ENCODE measurements at regions not wholly inside any gene's neighbourhood (a gene's known extent, or its start where the extent isn't known, plus 50 kb on each side); places are given as distances from the start of the nearest gene placed in this dataset.
"Not testable (repeated sequence)": the region's sequence is repeated elsewhere in the genome, so short reads cannot be mapped to it uniquely, and the experiment has no call there.

DNA sequence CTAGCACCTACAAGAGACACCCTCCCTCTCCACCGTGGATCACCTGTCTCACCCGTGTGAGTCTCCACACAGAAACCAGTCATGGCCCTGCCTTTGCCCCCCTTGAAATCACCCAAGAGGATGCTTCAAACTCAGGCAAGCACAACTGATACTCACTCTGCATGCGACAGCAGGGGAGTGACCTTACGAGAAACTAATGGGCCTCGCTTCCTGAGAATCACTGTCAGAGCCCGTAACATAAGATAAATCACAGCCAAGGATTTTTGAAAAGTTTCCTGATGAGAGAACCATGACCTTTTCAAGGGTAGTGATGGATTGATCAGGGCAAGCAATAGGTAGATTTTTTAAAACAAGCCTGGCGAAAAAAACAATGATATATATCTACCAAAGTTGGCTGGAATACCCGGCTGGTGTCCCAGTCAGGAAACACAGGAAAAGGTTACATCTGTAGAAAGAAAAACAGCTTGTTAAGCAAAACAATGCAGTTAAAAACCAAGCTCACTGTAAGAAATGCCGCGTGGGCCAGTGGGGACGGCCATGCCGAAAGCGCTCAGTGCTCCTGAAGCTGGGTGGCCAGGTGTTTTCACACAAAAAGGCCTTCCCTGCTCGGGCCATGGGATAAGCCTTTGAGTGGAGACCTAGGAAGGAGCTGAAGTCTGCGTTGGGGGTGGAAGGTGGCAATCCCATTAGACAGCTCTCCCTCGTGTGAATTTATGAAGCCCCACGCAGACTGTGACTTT, 388.6 kb upstream of the FRG1 start:
- DNase-seq: not testable (repeated sequence)

DNA sequence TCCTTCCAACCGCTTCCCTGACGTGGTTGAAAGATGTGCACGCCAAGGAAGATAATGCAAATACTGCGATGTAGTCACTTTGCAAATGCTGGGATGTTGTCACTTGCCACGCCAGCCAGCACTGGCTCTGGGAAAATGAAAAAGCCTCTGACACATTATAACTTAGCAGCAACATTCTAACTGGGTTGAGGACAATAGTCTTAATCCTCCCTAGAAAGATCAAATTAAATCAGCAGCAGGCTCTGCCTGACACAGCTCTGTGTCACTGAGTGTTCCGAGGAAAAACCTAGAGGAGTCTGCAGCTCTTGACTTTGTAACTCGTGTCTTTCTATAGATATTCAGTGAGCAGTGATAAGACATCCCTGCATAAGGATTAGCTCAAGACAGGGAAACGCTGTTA, 380.1 kb upstream of the FRG1 start:
- DNase-seq: not testable (repeated sequence)

DNA sequence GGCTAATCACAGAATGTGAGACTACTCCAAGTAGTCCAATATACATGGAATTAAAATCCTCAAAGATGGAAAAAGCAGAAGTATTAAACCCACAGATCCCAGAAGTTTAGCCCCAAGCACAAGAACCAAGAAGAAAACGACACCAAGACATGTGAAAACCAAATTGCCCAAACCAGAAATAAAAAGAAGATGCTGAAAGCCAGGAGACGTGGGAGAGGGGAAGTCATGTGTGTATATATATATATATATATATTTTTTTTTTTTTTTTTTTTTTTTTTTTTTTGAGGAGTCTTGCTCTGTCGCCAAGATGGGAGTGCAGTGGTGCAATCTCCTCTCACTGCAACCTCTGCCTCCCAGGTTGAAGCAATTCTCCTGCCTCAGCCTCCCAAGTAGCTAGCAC, 376.9 kb upstream of the FRG1 start:
- DNase-seq: not testable (repeated sequence)

DNA sequence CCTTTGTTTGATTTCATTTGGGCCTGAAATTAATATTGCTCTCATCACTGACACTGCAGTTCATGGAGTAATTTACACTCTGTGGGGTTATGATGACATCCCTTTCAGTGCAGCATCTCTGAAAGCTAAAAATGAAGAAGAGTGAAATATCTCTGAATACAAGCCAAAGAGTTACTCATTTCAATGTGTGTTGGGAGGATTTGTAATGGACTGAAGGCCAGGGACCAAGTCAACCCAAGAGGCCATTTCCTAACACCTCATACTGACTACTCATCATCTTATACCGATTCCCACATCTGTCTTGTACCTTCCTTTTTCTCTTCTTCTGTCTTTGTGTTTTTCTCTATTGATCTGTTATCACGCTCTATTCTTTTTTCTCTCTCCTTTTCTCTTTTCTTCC, 374.4 kb upstream of the FRG1 start:
- DNase-seq: peak; percentile 22

DNA sequence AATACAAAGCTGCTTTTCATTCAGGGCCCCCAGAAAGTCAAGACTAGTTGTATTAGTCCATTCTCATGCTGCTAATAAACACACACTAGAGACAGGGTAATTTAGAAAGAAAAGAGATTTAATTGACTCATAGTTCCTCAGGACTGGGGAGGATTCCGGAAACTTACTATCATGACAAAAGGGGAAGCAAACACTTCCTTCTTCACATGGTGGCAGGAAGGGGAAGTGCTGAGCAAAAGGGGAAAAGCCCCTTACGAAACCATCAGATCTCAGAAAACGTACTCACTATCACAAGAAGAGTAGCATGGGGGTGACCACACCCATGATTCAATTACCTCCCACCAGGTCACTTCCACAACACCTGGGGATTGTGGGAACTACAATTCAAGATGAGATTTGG, 373.8 kb upstream of the FRG1 start:
- peak; percentile 60 for DNase-seq

DNA sequence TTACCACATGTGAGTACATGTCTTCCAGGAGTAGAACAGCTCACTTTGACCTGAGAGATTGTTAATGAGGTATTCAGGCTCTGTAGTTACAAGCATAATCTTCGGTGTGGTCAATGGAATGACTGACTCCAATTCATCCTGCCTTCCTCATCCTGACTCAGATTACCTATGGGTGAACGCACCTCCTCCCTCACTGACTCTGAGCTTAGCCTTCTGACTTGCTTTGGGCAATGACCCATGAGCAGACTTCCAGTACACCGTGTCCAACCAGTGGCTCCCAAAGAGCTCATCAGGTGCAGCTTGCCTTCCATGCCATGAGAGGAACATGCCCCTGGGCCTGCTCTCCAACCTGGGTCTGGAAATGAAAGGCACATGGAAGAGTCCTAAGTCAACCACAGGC, 361.0 kb upstream of the FRG1 start:
- DNase-seq: not testable (repeated sequence)

DNA sequence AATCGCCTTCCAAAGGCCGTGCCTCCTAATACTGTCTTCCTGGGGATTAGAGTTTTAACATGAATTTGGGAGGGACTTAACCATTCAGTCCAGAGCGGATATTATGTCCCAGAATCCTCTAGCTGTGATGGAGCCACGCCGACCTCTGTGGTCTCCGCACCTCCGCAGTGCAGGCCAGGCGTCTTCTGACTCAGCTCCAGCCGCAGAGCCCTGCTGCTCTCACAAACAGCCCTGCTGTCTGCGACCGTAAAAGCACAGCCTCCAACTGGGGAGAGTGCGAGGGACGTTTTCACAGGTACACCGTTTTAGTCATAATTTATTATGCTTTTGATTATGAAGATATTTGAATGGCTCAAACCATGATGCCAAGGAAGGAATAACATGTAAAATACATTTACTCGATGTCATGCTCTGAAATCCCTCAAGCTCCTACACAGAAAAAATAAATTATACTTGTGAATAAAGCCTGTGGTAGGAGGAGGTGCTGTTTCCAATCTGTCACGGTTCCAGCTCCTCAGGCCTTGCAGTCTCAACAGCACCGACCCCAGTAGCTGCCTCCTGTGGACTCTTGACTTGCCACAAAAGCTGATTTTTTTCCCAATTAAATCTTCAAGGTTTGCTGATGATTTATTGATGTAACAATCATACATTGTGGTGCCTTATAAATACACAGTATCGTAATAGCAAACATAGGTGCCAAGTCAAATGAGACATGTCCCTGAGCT, 353.6 kb upstream of the FRG1 start:
- not testable (repeated sequence) for DNase-seq

DNA sequence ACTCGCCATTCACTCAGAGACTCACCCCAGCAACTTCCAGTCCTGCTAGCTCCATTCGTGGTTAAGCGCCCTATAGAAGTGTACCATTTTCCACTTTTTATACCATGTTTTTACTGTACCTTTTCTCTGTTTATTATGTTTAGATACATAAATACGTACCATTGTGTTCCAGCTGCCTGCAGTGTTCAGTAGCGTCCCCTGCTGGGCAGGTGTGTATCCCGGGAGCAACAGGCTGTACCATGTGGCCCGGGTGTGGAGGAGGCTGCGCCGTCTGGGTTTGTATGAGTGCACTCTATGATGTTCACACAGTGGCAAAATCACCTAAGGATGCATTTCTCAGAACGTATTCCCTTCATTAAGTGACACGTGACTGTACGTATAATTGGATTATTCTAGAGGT, 351.5 kb upstream of the FRG1 start:
- DNase-seq: not testable (repeated sequence)

DNA sequence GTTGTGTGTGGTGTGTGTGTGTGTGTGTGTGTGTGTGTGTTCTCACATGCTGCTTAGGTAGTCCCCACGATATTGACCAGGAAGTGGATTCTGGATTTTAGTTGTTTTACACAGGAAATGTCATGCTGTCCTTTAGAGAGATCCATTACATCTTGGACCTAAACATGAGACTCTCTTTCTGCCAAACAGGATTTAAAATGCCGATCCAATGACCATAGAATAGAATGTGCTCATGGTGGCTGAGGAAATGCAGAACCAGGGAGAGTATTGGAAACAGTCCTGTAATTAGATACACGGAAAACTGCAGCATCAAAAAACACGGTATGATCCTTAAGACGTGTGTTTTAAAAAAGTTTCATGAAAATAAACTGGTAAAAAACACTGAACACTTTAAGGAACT, 347.8 kb upstream of the FRG1 start:
- no peak for DNase-seq

DNA sequence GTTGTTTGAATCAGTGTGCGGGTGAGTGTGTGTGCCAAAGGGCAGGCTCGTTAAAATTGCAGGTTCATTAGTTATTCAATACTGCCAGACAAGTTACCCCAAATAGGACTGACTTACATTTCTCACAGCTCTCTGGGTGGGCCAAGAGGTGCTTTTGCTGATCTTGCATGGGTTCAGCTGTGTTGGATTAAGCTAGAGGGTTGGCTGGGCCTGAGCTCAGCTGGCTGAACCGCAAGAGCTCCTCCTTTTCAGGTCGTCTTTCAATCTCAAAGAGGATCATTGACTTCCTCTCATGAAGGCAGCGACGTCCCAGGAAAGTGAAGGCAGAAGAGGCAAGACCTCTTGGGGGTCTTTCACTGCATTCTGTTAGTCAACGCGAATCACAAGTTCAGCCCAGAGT, 343.3 kb upstream of the FRG1 start:
- no peak for DNase-seq

DNA sequence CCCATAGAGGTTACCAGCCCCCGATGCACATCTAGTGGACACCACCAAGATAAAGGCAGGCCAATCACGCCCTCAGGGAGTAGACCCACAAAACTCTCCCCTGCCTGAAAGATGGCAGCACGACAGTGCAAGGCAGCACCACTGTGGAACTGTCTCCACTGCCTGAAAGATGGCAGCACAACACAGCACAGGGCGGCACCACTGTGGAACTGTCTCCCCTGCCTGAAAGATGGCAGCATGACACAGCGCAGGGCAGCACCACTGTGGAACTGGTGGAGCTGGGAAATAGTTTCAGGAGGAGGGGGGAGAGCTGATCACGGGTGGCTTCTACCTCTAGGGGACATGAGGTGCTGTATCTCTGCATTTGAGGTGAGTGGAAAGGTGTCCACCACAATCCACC, 340.4 kb upstream of the FRG1 start:
- DNase-seq: no peak

DNA sequence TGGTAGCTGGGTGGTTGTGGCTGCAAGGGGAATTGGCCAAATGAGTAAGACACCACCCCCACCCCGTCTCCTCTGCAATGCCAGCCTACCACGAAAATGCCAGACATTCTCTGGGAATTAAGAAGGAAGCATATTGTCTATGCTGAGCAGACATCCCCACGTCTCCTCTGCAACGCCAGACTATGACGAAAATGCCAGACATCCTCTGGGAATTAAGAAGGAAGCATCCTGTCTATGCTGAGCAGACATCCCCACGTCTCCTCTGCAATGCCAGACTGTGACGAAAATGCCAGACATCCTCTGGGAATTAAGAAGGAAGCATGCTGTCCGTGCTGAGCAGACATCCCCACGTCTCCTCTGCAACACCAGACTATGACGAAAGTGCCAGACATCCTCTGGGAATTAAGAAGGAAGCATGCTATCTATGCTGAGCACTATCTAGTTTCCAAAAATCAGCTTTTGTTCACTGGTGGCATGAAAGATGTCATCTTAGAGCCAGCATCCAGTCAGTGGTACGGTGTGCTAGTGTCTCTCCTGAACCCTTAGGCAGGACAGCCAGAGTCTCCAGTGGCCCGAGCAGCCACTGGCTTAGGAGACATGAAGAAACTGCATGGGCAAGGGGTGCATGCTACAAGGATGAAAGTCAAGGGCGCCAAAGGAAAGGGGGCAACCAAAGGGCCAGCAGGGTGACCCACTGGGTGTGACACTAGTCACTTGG, 339.8 kb upstream of the FRG1 start:
- DNase-seq: no peak

DNA sequence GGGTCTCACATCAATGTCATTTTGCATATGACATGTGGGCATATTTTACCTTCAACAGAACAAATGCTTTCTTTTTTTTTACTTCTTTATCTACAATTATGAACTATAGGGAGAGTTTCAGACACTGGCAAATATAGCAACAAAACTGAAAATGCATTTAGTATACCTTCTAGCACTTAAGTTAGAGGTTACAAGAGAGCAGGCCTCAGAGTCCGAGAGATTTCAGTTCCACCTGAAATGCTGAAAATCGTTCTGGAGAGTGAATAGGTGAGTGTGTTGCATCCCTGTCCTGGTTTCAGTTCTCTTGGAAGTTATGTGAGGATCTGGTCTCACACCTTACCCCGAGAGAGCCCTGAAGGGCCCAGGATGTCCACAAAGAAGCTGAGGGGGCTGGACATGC, 337.8 kb upstream of the FRG1 start:
- not testable (repeated sequence) for DNase-seq

DNA sequence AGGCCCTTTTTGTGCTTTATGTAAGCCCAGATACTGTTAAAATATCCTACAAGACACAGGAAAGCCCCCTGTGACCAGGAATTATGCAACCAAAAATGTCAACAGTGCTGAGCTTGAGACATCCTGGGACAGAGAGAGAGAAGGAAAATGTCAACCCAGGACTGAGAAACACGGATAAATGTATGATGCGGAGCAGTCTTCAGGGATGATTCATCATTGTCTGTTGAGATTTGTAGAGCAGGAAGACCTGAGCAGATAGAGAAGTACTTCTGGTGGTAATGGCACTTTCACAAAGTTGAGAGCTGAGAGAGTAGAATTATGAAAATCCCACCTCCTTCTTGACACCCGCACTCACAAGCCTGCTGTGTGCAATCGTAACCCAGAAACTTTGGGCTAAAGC, 330.1 kb upstream of the FRG1 start:
- DNase-seq: not testable (repeated sequence)

DNA sequence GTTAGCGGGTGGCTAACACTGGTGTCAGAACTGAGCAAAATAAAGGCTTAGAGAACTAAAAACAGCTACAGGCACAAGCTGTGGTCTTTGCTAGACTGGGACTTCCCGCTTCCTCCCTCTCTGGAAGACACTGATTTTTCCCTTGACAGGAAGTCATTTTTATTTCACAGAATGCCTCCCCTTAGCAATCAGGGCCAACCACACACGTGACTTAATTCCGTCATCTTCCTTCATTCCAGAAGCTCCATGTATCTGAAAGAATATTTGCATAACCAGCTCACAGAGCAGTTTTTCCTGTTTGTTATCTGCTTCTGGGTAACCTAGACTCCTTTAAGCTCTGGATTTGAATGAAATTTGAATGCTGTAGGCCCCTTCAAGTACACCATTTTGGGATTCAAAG, 327.5 kb upstream of the FRG1 start:
- no peak for DNase-seq

DNA sequence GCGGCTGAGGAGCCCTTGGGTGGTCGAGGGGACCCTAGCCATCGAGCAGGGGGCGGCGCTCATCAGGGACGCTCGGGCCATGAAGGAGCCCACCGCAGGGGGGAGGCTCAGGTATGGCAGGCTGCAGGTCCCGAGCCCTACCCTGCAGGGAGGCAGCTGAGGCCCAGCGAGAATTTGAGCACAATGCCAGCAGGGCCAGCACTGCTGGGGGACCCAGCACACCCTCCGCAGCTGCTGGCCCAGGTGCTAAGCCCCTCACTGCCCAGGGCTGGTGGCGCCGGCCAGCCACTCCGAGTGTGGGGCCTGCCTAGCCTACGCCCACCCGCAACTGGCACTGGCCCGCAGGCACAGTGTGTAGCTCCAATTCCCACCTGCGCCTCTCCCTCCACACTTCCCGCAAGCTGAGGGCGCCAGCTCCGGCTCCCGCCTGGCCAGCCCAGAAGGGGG, 325.4 kb upstream of the FRG1 start:
- DNase-seq: no peak

DNA sequence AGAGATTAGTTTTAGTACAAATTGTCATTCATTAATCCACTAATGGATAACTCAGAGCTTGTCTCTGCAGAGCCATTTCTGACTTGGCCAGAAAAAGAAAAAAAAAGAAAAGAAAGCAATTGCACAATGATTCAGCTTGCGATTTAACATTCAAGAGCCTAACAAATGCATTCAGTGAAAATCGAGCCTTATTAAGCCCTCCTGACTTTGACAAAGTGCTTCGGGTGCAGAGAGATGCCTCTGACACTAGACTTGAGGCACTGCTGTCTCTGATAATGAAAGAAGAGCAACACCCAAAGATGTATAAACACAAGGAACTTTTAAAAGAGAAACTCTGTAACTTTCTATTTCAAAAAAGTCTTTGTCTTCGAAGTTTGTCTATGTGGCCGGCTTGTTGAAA, 322.9 kb upstream of the FRG1 start:
- DNase-seq: not testable (repeated sequence)

DNA sequence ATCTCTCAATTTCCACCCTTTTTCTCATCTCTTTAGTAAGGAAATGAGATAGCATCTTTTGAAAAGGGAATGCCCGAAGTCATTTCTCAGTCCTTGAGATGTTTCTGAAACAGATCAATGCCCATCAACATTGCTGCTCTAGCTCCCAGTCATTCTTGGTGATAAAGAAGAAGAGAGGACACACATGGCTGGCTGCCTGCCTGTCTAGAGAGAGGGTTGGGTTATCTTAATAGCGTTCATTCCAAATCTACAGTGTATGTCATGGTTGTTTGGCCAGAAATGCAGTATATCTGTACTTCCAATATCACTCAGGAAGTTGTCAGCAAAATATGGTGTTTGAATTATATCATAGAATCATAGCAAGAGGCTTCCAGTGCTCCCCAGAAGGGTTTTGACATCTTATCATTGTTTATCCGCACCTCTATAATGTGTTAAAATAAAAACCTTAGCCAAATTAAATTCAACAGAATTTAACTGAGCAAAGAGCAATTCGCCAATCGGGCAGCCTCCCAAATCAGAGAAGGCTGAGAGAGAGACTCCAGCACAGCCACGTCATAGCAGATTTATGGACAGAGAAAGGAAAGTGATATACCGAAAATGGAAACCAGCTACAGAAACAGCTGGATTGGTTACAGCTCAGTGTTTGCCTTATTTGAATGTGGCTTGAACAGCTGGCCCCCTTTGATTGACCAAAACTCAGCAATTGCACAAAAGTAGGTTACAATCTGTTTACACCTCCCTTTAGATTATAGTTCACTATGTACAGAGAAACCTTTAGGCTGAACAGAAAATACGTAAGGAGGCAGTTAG, 321.0 kb upstream of the FRG1 start:
- not testable (repeated sequence) for DNase-seq

DNA sequence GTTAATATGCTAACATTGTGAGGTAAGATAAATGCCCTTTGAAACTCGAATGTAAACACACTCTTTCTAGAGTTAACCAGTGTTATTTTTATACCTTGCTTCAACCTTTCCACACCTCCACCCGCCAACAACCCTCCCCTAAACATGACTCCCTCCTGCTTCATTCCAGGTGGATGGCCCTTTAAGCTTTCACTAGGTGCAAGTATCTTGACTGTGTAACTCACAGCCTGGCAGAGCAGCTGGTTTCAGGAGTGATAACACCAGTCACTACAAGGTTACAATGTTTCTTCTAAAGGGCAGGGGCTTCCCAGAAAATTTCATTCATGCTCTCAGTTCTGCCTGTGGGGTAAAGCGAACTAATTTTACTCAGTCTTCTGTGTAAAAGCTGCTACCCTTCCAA, 318.1 kb upstream of the FRG1 start:
- DNase-seq: not testable (repeated sequence)

DNA sequence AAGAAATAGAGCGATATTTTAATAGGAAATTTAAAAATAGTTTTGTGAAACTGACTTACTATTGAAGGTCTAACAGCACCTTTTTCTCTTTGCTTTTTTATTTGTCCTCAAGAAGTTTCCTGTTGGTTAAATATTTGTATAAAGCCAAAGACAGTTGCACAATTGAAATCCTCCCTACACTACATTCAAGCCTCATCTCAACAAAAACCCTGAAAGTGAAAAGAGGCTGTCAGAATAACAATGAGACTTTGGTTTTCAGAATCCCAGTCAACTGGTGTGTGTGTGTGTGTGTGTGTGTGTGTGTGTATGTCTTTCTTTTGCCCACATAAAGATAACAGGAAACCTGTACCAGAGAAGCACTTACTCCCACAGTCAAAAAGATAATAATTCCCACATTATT, 313.6 kb upstream of the FRG1 start:
- not testable (repeated sequence) for DNase-seq

DNA sequence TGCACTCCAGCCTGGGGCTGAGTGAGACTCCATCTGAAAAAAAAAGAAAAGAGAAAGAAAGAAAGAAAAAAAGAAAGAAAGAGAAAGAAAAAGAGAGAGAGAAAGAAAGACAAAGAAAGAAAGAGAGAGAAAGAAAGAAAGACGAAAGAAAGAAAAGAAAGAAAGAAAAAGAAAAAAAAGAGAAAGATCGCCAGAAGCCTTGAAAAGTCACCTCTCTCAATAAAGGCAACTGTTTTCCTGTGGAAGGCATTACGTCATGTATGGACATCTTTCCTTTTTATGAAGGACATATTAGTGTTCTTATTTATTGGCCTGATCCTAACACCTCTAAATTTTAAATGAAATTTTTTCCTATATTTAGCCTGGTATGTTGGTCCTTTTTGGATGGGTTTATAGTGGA, 310.9 kb upstream of the FRG1 start:
- DNase-seq: not testable (repeated sequence)

DNA sequence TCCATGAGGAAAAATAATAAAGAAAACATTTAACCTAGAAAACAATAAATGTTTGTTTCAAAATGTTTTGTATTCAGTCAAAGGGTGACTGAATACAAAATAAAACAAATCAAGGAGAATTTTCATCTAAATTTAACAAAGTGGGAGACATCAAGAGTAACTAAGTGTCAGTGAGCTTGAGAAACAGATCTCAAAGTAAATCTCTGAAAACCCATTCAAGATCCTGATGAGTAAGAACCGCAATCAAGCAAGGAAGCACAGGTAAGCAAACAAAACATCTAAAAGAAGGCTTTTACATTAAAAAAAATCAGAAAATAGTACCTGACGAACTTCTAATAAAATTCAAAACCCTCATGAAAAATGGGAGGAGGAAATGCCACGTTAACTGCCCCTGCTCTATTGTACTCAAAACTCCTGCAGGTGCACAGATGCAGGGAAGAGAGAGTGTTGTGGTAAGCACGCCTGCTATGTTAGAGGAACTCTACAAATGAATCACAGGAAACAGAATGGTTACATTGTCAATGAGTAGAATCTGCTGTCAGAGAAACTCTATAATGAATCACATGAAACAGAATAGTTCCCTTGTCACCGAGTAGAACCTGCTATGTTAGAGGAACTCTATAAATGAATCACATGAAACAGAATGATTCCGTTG, 309.6 kb upstream of the FRG1 start:
- DNase-seq: not testable (repeated sequence)

All from CD4-positive, alpha-beta T cell treated with Interleukin-15 for 1 hour (primary cell).